ENCODE measurements at regions not wholly inside any gene's neighbourhood (a gene's known extent, or its start where the extent isn't known, plus 50 kb on each side); places are given as distances from the start of the nearest gene placed in this dataset.

- no peak for TF ChIP-seq CTCF (conservative IDR thresholded peaks at IDR 0.05)
- TF ChIP-seq ZFX (IDR thresholded peaks at IDR 0.05) = no peak
Observed at GRCh38 chr10:130421909-130422308, 285.7 kb downstream of the GLRX3 start.
